ENCODE measurements at regions not wholly inside any gene's neighbourhood (a gene's known extent, or its start where the extent isn't known, plus 50 kb on each side); places are given as distances from the start of the nearest gene placed in this dataset.

- Histone ChIP-seq H3F3A (replicated peaks; ENCODE audit: insufficient read depth) (no peaks in the 10 kb centered on the region), H3K9me2 (no peaks in the 10 kb centered on the region), H2AFZ (ENCODE audit: low read depth) (no peak overlapping the region), H3K4me1 (ENCODE audit: control insufficient read depth in 1 of 2, insufficient read depth in 2 of 2, low read depth in 1 of 2, low read length in 1 of 2) (no peaks in the 10 kb centered on the region; a peak in 1 of 4 replicates), H3K36me3 (replicated peaks in 1 of 2; ENCODE audit: control insufficient read depth in 1 of 2, insufficient read depth in 2 of 2, low read length in 1 of 2) (no peaks in the 10 kb centered on the region), H3K27me3 (ENCODE audit: insufficient read depth) (no peaks in the 10 kb centered on the region), H3K4me2 (no peak overlapping the region), H3K27ac (ENCODE audit: low read depth in 2 of 2, low read length in 1 of 2) (no peak overlapping the region), H3K4me3 (ENCODE audit: low read depth in 2 of 2, low read length in 1 of 2) (no peak overlapping the region), H4K20me1 (ENCODE audit: insufficient read depth) (no peaks in the 10 kb centered on the region), H3K79me2 (ENCODE audit: insufficient read depth) (no peaks in the 10 kb centered on the region), H3K9ac (no peak overlapping the region), H3K9me3 (no peaks in the 10 kb centered on the region; the same call in 1 of the 2 replicates)
- DNase-seq, result no peak
- WGBS (ENCODE audit: low lambda C conversion rate), result 80% methylated on average over 1 of the region's 15 CpGs
- no peak for TF ChIP-seq NRF1 (IDR thresholded peaks at IDR 0.05; ENCODE audit: low read depth, low read length)
- TF ChIP-seq TCF12 (IDR thresholded peaks at IDR 0.05), result no peak
- TF ChIP-seq, protein P1, sequence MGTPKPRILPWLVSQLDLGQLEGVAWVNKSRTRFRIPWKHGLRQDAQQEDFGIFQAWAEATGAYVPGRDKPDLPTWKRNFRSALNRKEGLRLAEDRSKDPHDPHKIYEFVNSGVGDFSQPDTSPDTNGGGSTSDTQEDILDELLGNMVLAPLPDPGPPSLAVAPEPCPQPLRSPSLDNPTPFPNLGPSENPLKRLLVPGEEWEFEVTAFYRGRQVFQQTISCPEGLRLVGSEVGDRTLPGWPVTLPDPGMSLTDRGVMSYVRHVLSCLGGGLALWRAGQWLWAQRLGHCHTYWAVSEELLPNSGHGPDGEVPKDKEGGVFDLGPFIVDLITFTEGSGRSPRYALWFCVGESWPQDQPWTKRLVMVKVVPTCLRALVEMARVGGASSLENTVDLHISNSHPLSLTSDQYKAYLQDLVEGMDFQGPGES (IDR thresholded peaks at IDR 0.05; ENCODE audit: low read depth, low read length), result no peak
- no peak for TF ChIP-seq POLR2AphosphoS5 (IDR thresholded peaks at IDR 0.05; ENCODE audit: low read depth, low read length)
- no peak for TF ChIP-seq ZBTB33 (IDR thresholded peaks at IDR 0.05; ENCODE audit: borderline replicate concordance, low read depth)
- no peak for TF ChIP-seq YY1 (IDR thresholded peaks at IDR 0.05; ENCODE audit: low read depth)
- no peak for TF ChIP-seq JUND (IDR thresholded peaks at IDR 0.05)
- no peak for TF ChIP-seq TEAD4 (IDR thresholded peaks at IDR 0.05; ENCODE audit: borderline replicate concordance, insufficient read depth)
- no peak for TF ChIP-seq EP300 (IDR thresholded peaks at IDR 0.05; ENCODE audit: borderline replicate concordance in 1 of 2, low read depth in 1 of 2, low read length in 1 of 2)
- no peak for TF ChIP-seq RFX5 (IDR thresholded peaks at IDR 0.05; ENCODE audit: low read length)
- TF ChIP-seq, protein P2, sequence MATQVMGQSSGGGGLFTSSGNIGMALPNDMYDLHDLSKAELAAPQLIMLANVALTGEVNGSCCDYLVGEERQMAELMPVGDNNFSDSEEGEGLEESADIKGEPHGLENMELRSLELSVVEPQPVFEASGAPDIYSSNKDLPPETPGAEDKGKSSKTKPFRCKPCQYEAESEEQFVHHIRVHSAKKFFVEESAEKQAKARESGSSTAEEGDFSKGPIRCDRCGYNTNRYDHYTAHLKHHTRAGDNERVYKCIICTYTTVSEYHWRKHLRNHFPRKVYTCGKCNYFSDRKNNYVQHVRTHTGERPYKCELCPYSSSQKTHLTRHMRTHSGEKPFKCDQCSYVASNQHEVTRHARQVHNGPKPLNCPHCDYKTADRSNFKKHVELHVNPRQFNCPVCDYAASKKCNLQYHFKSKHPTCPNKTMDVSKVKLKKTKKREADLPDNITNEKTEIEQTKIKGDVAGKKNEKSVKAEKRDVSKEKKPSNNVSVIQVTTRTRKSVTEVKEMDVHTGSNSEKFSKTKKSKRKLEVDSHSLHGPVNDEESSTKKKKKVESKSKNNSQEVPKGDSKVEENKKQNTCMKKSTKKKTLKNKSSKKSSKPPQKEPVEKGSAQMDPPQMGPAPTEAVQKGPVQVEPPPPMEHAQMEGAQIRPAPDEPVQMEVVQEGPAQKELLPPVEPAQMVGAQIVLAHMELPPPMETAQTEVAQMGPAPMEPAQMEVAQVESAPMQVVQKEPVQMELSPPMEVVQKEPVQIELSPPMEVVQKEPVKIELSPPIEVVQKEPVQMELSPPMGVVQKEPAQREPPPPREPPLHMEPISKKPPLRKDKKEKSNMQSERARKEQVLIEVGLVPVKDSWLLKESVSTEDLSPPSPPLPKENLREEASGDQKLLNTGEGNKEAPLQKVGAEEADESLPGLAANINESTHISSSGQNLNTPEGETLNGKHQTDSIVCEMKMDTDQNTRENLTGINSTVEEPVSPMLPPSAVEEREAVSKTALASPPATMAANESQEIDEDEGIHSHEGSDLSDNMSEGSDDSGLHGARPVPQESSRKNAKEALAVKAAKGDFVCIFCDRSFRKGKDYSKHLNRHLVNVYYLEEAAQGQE (IDR thresholded peaks at IDR 0.05; ENCODE audit: low read depth, low read length), result no peak
- no peak for TF ChIP-seq MEF2A (IDR thresholded peaks at IDR 0.05; ENCODE audit: borderline replicate concordance, low read depth)
- TF ChIP-seq GABPA (IDR thresholded peaks at IDR 0.05; ENCODE audit: low read depth), result no peak
- TF ChIP-seq, protein P3, sequence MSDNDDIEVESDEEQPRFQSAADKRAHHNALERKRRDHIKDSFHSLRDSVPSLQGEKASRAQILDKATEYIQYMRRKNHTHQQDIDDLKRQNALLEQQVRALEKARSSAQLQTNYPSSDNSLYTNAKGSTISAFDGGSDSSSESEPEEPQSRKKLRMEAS (IDR thresholded peaks at IDR 0.05; ENCODE audit: low read depth), result no peak
- no peak for TF ChIP-seq RCOR1 (IDR thresholded peaks at IDR 0.05; ENCODE audit: low read length)
- no peak for TF ChIP-seq FOXM1 (IDR thresholded peaks at IDR 0.05; ENCODE audit: low read depth)
- TF ChIP-seq RAD21 (IDR thresholded peaks at IDR 0.05; ENCODE audit: low read length), result no peak
- no peak for TF ChIP-seq ELF1 (IDR thresholded peaks at IDR 0.05)
- CTCF ChIA-PET, result interaction anchor here (1.5 kb wide), 1 partner anchor 283 kb away, joined by 3 read pairs; no protein-coding TSS in a partner anchor
- POLR2A ChIA-PET, result no interaction called here
These were observed 420.5 kb upstream of the MKI67 start for GRCh38 chr10:128546651-128547165.
